HEK293 (cell line): ENCODE measurements at regions not wholly inside any gene's neighbourhood (a gene's known extent, or its start where the extent isn't known, plus 50 kb on each side); places are given as distances from the start of the nearest gene placed in this dataset.
A peak's percentile ranks its signal among the peaks of the same experiment; 100 is the strongest.

ENCODE experiments used
- CTCF ChIA-PET: fragments of 350-600 bp; formaldehyde crosslinking; extraction: SDS; loops from one replicate; lab custom pipeline; 2021; ENCODE audit warnings: antibody characterized with exemption; lab: Yijun Ruan, JAX
- POLR2A ChIA-PET: fragments of 300-600 bp; formaldehyde crosslinking; extraction: SDS; loops from one replicate; lab custom pipeline; 2020; ENCODE audit warnings: antibody characterized with exemption, inconsistent platforms; lab: Yijun Ruan, JAX
- H3K27ac ChIP-seq: fragments of 200-500 bp; sonication (Bioruptor generic); 2 replicates; pipeline ENCODE4 v1.5.1; 2014; ENCODE audit warnings: low read depth, low read length, control low read depth, inconsistent platforms; ENCODE audit errors: extremely low read depth
- H3K36me3 ChIP-seq, 2 experiments: fragments of 200-500 bp in 1 of 2; sonication (Bioruptor generic) in 1 of 2; 1 replicate in 1 of 2; 2 replicates in 1 of 2; pipeline ENCODE4 v1.5.1; 2014 to 2017; ENCODE audit warnings: inconsistent platforms in 2 of 2, low read length in 2 of 2; ENCODE audit not compliant: control insufficient read depth in 2 of 2, insufficient read depth in 1 of 2
- H3K4me1 ChIP-seq: fragments of 200-500 bp; sonication (Bioruptor generic); 2 replicates; pipeline ENCODE4 v1.5.1; 2014; ENCODE audit warnings: mild to moderate bottlenecking, low read length, inconsistent platforms; ENCODE audit not compliant: control insufficient read depth, insufficient read depth
- H3K4me3 ChIP-seq: 2 replicates; pipeline ENCODE4 v1.5.1; 2011; ENCODE audit warnings: low read depth, mild to moderate bottlenecking, control low read depth, low read length, moderate library complexity
- H3K9me3 ChIP-seq: fragments of 200-500 bp; sonication (Bioruptor generic); 2 replicates; pipeline ENCODE4 v1.5.1; 2014; ENCODE audit warnings: low read depth, low read length, inconsistent platforms; ENCODE audit not compliant: control insufficient read depth, insufficient read depth
- IKZF3 ChIP-seq: fragments of 450-650 bp; IDR thresholded peaks from 2 replicates; pipeline ENCODE4 v1.5.0; 2018; ENCODE audit warnings: missing biosample characterization, mild to moderate bottlenecking, missing genetic modification characterization, moderate library complexity
- PRDM1 ChIP-seq: fragments of 450-650 bp; formaldehyde crosslinking; IDR thresholded peaks from 2 replicates; pipeline ENCODE4; 2016; ENCODE audit warnings: missing biosample characterization, missing genetic modification characterization
- TRIM28 ChIP-seq: IDR thresholded peaks from 2 replicates; pipeline ENCODE4 v1.6.1; 2011; ENCODE audit warnings: low read length, control low read depth, borderline replicate concordance
- ZFP3 ChIP-seq: fragments of 450-650 bp; formaldehyde crosslinking; IDR thresholded peaks from 2 replicates; pipeline ENCODE4 v1.5.1; 2016; ENCODE audit warnings: low read depth, missing biosample characterization, missing genetic modification characterization
- ZFP37 ChIP-seq: fragments of 450-650 bp; formaldehyde crosslinking; IDR thresholded peaks from 2 replicates; pipeline ENCODE4 v1.5.1; 2016; ENCODE audit warnings: missing biosample characterization, missing genetic modification characterization
- ZNF112 ChIP-seq: fragments of 450-650 bp; formaldehyde crosslinking; IDR thresholded peaks from 2 replicates; pipeline ENCODE4 v1.5.0; 2017; ENCODE audit warnings: missing biosample characterization, missing genetic modification characterization
- ZNF121 ChIP-seq: fragments of 450-650 bp; formaldehyde crosslinking; IDR thresholded peaks from 2 replicates; pipeline ENCODE4 v1.5.1; 2016; ENCODE audit warnings: missing biosample characterization, missing genetic modification characterization
- ZNF132 ChIP-seq: fragments of 450-650 bp; formaldehyde crosslinking; IDR thresholded peaks from 2 replicates; pipeline ENCODE4 v1.5.1; 2017; ENCODE audit warnings: missing biosample characterization, missing genetic modification characterization, borderline replicate concordance
- ZNF133 ChIP-seq: fragments of 450-650 bp; formaldehyde crosslinking; IDR thresholded peaks from 2 replicates; pipeline ENCODE4 v1.5.1; 2016; ENCODE audit warnings: missing biosample characterization, missing genetic modification characterization
- ZNF175 ChIP-seq: fragments of 450-650 bp; formaldehyde crosslinking; IDR thresholded peaks from 2 replicates; pipeline ENCODE4 v1.5.1; 2016; ENCODE audit warnings: missing biosample characterization, missing genetic modification characterization
- ZNF184 ChIP-seq: fragments of 450-650 bp; IDR thresholded peaks from 2 replicates; pipeline ENCODE4 v1.5.1; 2018; ENCODE audit warnings: missing biosample characterization, mild to moderate bottlenecking, missing genetic modification characterization
- ZNF2 ChIP-seq: fragments of 450-650 bp; formaldehyde crosslinking; IDR thresholded peaks from 2 replicates; pipeline ENCODE4 v1.5.1; 2016; ENCODE audit warnings: missing biosample characterization, missing genetic modification characterization
- ZNF274 ChIP-seq, 2 experiments: fragments of 200-500 bp in 1 of 2; fragments of 450-650 bp in 1 of 2; sonication (Bioruptor generic) in 1 of 2; formaldehyde crosslinking in 1 of 2; IDR thresholded peaks; 2 replicates each; pipeline versions ENCODE4 v1.5.1 to v1.6.1; 2014 to 2016; ENCODE audit warnings: borderline replicate concordance in 1 of 2, inconsistent platforms in 1 of 2, low read length in 1 of 2, missing biosample characterization in 1 of 2, missing genetic modification characterization in 1 of 2
- ZNF292 ChIP-seq: fragments of 450-650 bp; formaldehyde crosslinking; IDR thresholded peaks from 2 replicates; pipeline ENCODE4 v1.5.1; 2016; ENCODE audit warnings: low read depth, missing biosample characterization, missing genetic modification characterization, borderline replicate concordance
- ZNF521 ChIP-seq: fragments of 450-650 bp; formaldehyde crosslinking; IDR thresholded peaks from 2 replicates; pipeline ENCODE4 v1.5.1; 2017; ENCODE audit warnings: missing biosample characterization, mild to moderate bottlenecking, missing genetic modification characterization
- ZNF529 ChIP-seq: fragments of 450-650 bp; formaldehyde crosslinking; IDR thresholded peaks from 2 replicates; pipeline ENCODE4 v1.5.1; 2017; ENCODE audit warnings: missing genetic modification characterization, missing biosample characterization; ENCODE audit not compliant: insufficient replicate concordance
- ZNF548 ChIP-seq: fragments of 450-650 bp; formaldehyde crosslinking; IDR thresholded peaks from 2 replicates; pipeline ENCODE4 v1.5.1; 2016; ENCODE audit warnings: missing biosample characterization, missing genetic modification characterization
- ZNF654 ChIP-seq: fragments of 450-650 bp; formaldehyde crosslinking; IDR thresholded peaks from 2 replicates; pipeline ENCODE4 v1.5.1; 2016; ENCODE audit warnings: low read depth, missing biosample characterization, missing genetic modification characterization
- ZNF664 ChIP-seq: fragments of 450-650 bp; formaldehyde crosslinking; IDR thresholded peaks from 2 replicates; pipeline ENCODE4 v1.5.1; 2016; ENCODE audit warnings: missing biosample characterization, missing genetic modification characterization
- ZNF677 ChIP-seq: fragments of 450-650 bp; IDR thresholded peaks from 2 replicates; pipeline ENCODE4 v1.5.0; 2018; ENCODE audit warnings: missing biosample characterization, mild to moderate bottlenecking, missing genetic modification characterization, moderate library complexity
- ZNF707 ChIP-seq: fragments of 450-650 bp; formaldehyde crosslinking; IDR thresholded peaks from 2 replicates; pipeline ENCODE4 v1.5.1; 2016; ENCODE audit warnings: missing biosample characterization, missing genetic modification characterization
- ZNF837 ChIP-seq: fragments of 450-650 bp; formaldehyde crosslinking; IDR thresholded peaks from 2 replicates; pipeline ENCODE4 v1.5.1; 2016; ENCODE audit warnings: missing biosample characterization, missing genetic modification characterization
- ZXDB ChIP-seq: fragments of 450-650 bp; formaldehyde crosslinking; IDR thresholded peaks from 2 replicates; pipeline ENCODE4 v1.5.1; 2016; ENCODE audit warnings: missing biosample characterization, missing genetic modification characterization
- TF ChIP-seq, protein P1 (sequence below): fragments of 450-650 bp; formaldehyde crosslinking; IDR thresholded peaks from 2 replicates; pipeline ENCODE4 v1.5.1; 2016; ENCODE audit warnings: missing biosample characterization, missing genetic modification characterization

DNA sequence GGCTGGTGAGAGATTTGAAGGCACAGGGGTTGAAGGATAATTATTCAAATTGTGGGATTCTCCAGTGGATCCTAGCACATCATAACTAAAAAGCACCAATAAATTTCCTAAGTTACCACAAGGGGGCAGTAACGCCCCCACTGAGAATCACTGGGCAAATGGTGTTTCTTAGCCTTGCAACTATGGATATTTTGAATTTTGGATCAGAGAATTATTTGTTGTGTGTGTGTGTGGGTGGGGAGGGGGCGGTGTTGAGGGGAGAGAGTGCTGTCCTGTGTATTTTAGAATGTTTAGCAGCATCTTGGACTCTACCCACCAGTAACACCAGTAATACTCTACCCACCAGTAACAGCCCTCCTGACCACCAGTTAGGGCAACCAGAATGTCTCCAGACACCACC lies 63.3 kb upstream of the PRKG1 start:
- Histone ChIP-seq H3K4me3 (no peak overlapping the region), H3K9me3 (no peaks in the 10 kb centered on the region), H3K36me3 (no peaks in the 10 kb centered on the region), H3K4me1 (no peaks in the 10 kb centered on the region), H3K27ac (no peak overlapping the region)
- TF ChIP-seq ZNF121 (tag by site-specific recombination) (no peak), ZFP37 (tag by site-specific recombination) (no peak), ZNF132 (tag by site-specific recombination) (no peak), IKZF3 (peak; percentile 18; the same call in 1 of the 2 replicates), ZNF274 (IDR thresholded peaks at IDR 0.05; ENCODE audit: low read length) (no peak), ZNF274 (tag by site-specific recombination; IDR thresholded peaks at IDR 0.05; ENCODE audit: borderline replicate concordance) (no peak), ZNF184 (no peak), ZNF175 (tag by site-specific recombination) (no peak), ZFP3 (tag by site-specific recombination) (no peak), ZNF548 (no peak), ZNF664 (no peak), ZNF292 (tag by site-specific recombination) (no peak), PRDM1 (tag by site-specific recombination) (no peak), ZNF521 (tag by site-specific recombination) (no peak), ZNF837 (tag by site-specific recombination) (no peak), ZNF654 (tag by site-specific recombination) (peak; percentile 50), ZXDB (tag by site-specific recombination) (no peak)
- CTCF ChIA-PET, result interaction anchor here (0.6 to 0.9 kb wide), 4 partner anchors 21 to 52 kb away, joined by 3 read pairs; no protein-coding TSS in a partner anchor
- POLR2A ChIA-PET, result no interaction called here

DNA sequence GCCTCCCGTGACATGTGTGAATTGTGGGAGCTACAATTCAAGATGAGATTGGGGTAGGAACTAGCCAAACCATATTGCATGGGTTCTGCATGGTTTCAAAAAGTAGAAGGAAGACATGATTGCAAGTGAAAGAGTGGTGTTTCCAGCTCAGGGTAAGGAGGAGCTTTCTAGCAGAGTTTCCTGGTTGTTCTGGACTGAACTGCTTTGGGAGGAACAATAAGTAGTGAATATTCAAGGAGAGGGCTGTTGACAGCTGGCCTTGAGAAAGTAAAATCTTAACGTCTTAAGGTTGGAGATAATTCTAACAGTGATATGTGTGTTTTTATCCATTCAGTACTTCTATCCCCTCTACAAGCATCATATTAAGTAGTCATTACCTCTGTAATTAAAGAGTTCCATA lies 62.2 kb upstream of the PRKG1 start:
- ChIA-PET CTCF (interaction anchor here (0.8 kb wide), 1 partner anchor 51 kb away, joined by 3 read pairs; no protein-coding TSS in a partner anchor), POLR2A (no interaction called here)
- Histone ChIP-seq H3K27ac (no peak overlapping the region), H3K9me3 (no peaks in the 10 kb centered on the region), H3K4me1 (no peaks in the 10 kb centered on the region), H3K4me3 (no peak overlapping the region), H3K36me3 (no peaks in the 10 kb centered on the region)
- TF ChIP-seq ZNF133 (tag by site-specific recombination) (no peak), ZNF2 (tag by site-specific recombination) (no peak), ZNF677 (no peak), ZFP3 (tag by site-specific recombination) (no peak), ZNF112 (tag by site-specific recombination) (no peak), ZNF529 (tag by site-specific recombination) (no peak), ZNF707 (no peak), TRIM28 (no peak)
- TF ChIP-seq, protein P1, sequence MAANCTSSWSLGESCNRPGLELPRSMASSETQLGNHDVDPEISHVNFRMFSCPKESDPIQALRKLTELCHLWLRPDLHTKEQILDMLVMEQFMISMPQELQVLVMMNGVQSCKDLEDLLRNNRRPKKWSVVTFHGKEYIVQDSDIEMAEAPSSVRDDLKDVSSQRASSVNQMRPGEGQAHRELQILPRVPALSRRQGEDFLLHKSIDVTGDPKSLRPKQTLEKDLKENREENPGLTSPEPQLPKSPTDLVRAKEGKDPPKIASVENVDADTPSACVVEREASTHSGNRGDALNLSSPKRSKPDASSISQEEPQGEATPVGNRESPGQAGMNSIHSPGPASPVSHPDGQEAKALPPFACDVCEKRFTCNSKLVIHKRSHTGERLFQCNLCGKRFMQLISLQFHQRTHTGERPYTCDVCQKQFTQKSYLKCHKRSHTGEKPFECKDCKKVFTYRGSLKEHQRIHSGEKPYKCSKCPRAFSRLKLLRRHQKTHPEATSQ (tag by site-specific recombination), result no peak
